K562 (cell line): ENCODE measurements at regions not wholly inside any gene's neighbourhood (a gene's known extent, or its start where the extent isn't known, plus 50 kb on each side); places are given as distances from the start of the nearest gene placed in this dataset.

Source experiments
- ATAC-seq: fragments of 200-7000 bp; cut with Tn5 transposase; 3 replicates; pipeline ENCODE4 v1.9.1; 2020; ENCODE audit warnings: moderate library complexity
- BruUV-seq: library from RNA; stranded (reverse); fragments of 400-500 nt; replicated peaks from 2 replicates; lab custom pipeline; 2021; lab: Mats Ljungman, UMichigan
- CTCF ChIA-PET: fragments of 300-600 bp; formaldehyde crosslinking; extraction: SDS; loops from one replicate; lab custom pipeline; 2021; ENCODE audit warnings: low intra/inter-chr PET ratio; lab: Yijun Ruan, JAX
- POLR2A ChIA-PET: fragments of 300-600, 350-650 bp; sonication (Branson Sonifier 250); formaldehyde crosslinking; extraction: SDS; loops from one replicate; lab custom pipeline; 2021; ENCODE audit warnings: antibody characterized with exemption, inconsistent platforms; lab: Yijun Ruan, JAX
- DNase-seq, 4 experiments: peaks; one replicate each; pipeline versions ENCODE4 v3.0.0 to v3.0.0-alpha.2; 2011 to 2018; ENCODE audit warnings: low spot score in 3 of 4, mixed read lengths in 3 of 4; ENCODE audit errors: extremely low read depth in 1 of 4
- FAIRE-seq: peaks from 2 replicates; lab custom pipeline; 2011; peaks lifted over from hg19 to GRCh38; lab: Jason Lieb, UNC
- H2AFZ ChIP-seq: 2 replicates; pipeline ENCODE4 v1.6.0; 2011; ENCODE audit warnings: low read depth, low read length, control low read depth, inconsistent platforms
- H3K27ac ChIP-seq: fragments of 200-600 bp; 3 replicates; pipeline ENCODE4 v1.8.0; 2011; ENCODE audit warnings: low read depth, mild to moderate bottlenecking, control low read depth, inconsistent platforms, low read length, moderate library complexity, mixed read lengths; ENCODE audit errors: extremely low read depth
- H3K27me3 ChIP-seq, 2 experiments: fragments of 300-600 bp in 1 of 2; 2 replicates in 1 of 2; 3 replicates in 1 of 2; pipeline versions ENCODE4 v1.6.0 to v1.8.0; 2011; ENCODE audit warnings: inconsistent platforms in 2 of 2, low read length in 2 of 2, mild to moderate bottlenecking in 1 of 2, mixed read lengths in 1 of 2, moderate library complexity in 1 of 2; ENCODE audit not compliant: control insufficient read depth in 2 of 2, insufficient read depth in 2 of 2
- H3K36me3 ChIP-seq: fragments of 300-600 bp; 3 replicates; pipeline ENCODE4 v1.8.0; 2011; ENCODE audit warnings: mild to moderate bottlenecking, low read length, inconsistent platforms; ENCODE audit not compliant: control insufficient read depth, insufficient read depth
- H3K4me1 ChIP-seq, 2 experiments: fragments of 200-600 bp in 1 of 2; replicated peaks in 1 of 2; 2 replicates in 1 of 2; 3 replicates in 1 of 2; pipeline versions ENCODE4 v1.5.1 to v1.8.0; 2011; ENCODE audit warnings: inconsistent platforms in 2 of 2, low read length in 2 of 2, mild to moderate bottlenecking in 1 of 2, mixed read lengths in 1 of 2, moderate library complexity in 1 of 2; ENCODE audit not compliant: control insufficient read depth in 2 of 2, insufficient read depth in 2 of 2
- H3K4me2 ChIP-seq: 2 replicates; pipeline ENCODE4 v1.6.1; 2011; ENCODE audit warnings: low read length, control low read depth, inconsistent platforms, mixed read lengths; ENCODE audit not compliant: insufficient read depth
- H3K4me3 ChIP-seq: fragments of 200-600 bp; sonication (generic), shearing (Covaris generic); 2 replicates; pipeline ENCODE4 v1.5.1; 2016; ENCODE audit warnings: control low read depth, inconsistent platforms
- H3K79me2 ChIP-seq: fragments of 200-600 bp; 3 replicates; pipeline ENCODE4 v1.8.0; 2011; ENCODE audit warnings: low read length, inconsistent platforms; ENCODE audit not compliant: control insufficient read depth, insufficient read depth
- H3K9ac ChIP-seq, 2 experiments: 2 replicates each; pipeline versions ENCODE4 v1.6.0 to v1.6.1; 2011; ENCODE audit warnings: low read depth in 2 of 2, low read length in 2 of 2, control low read depth in 1 of 2, inconsistent platforms in 1 of 2, mild to moderate bottlenecking in 1 of 2, mixed read lengths in 1 of 2; ENCODE audit not compliant: insufficient read depth in 1 of 2
- H3K9me1 ChIP-seq: one replicate; pipeline ENCODE4 v1.6.0; 2011; ENCODE audit warnings: inconsistent platforms, mild to moderate bottlenecking, low read length, moderate library complexity; ENCODE audit not compliant: control insufficient read depth, insufficient read depth
- H3K9me3 ChIP-seq: replicated peaks from 2 replicates; pipeline ENCODE4 v1.5.1; 2011; ENCODE audit warnings: low read depth, low read length, inconsistent platforms; ENCODE audit not compliant: control insufficient read depth, insufficient read depth
- H4K20me1 ChIP-seq: replicated peaks from 2 replicates; pipeline ENCODE4 v1.6.1; 2011; ENCODE audit warnings: low read length, inconsistent platforms, mixed read lengths; ENCODE audit not compliant: control insufficient read depth, insufficient read depth
- PKNOX1 ChIP-seq: fragments of 450-650 bp; IDR thresholded peaks from 2 replicates; pipeline ENCODE4 v1.6.1; 2016
- RFX1 ChIP-seq: fragments of 450-650 bp; IDR thresholded peaks from 2 replicates; pipeline ENCODE4 v1.6.1; 2016; ENCODE audit warnings: mild to moderate bottlenecking, moderate library complexity
- ZBTB40 ChIP-seq, 2 experiments: fragments of 450-650 bp in 1 of 2; sonication (generic) in 1 of 2; formaldehyde crosslinking in 1 of 2; IDR thresholded peaks; 2 replicates each; pipeline versions ENCODE4 v1.7.1 to v1.9.0; 2016 to 2022; ENCODE audit warnings: inconsistent platforms in 1 of 2, mild to moderate bottlenecking in 1 of 2, missing genetic modification reagents in 1 of 2
- ZNF146 ChIP-seq: IDR thresholded peaks from one replicate; pipeline ENCODE4 v1.6.1; 2018; ENCODE audit warnings: missing compliant biosample characterization; ENCODE audit not compliant: unreplicated experiment
- WGBS: fragments of 100-300 bp; shearing (Covaris generic); methylation state at CpG from one replicate; pipeline ENCODE4 v1.1.6; 2016; ENCODE audit warnings: low coverage, mixed read lengths; ENCODE audit not compliant: insufficient coverage; ENCODE audit errors: missing lambda C conversion rate; 5-methylcytosine and 5-hydroxymethylcytosine counted together
- in situ Hi-C: fragments of 300-500 bp; cut with MboI; formaldehyde crosslinking; loops from 4 replicates; pipeline ENCODE4 v1.15.0; 2018; ENCODE audit warnings: inconsistent platforms, mixed read lengths
- intact Hi-C: fragments of 100-400 bp; cut with micrococcal nuclease; formaldehyde crosslinking; loops from 2 replicates; pipeline ENCODE4 v1.14.2; 2022

GRCh38 chr13:99059498-99060075 is 81.7 kb upstream of the DOCK9 start:
- DNase-seq (no peak), ATAC-seq (no peak), FAIRE-seq (no peak)
- intact Hi-C loops (no loop called here), in situ Hi-C loops (no loop called here)
- 76% methylated on average over 3 of the region's 3 CpGs for WGBS
- Histone ChIP-seq H3K79me2 (peaks cover 61% of the 10 kb centered on the region), H3K9ac (no peak overlapping the region), H2AFZ (no peak overlapping the region), H3K27ac (no peak overlapping the region; the same call in 2 of the 3 replicates), H4K20me1 (no peaks in the 10 kb centered on the region), H3K9me3 (no peaks in the 10 kb centered on the region), H3K4me1 (peaks cover 24 to 65% of the 10 kb centered on the region in 2 experiments), H3K4me2 (no peak overlapping the region), H3K36me3 (no peaks in the 10 kb centered on the region), H3K4me3 (no peak overlapping the region), H3K27me3 (no peaks in the 10 kb centered on the region), H3K9me1 (no peaks in the 10 kb centered on the region)
- TF ChIP-seq ZNF146 (CRISPR knock-in tag) (no peak), PKNOX1 (0 out of 2 replicates have a peak, but pooled peaks have one; percentile 12), ZBTB40 (IDR thresholded peaks at IDR 0.05) (peak; percentile 79), ZBTB40 (CRISPR knock-in tag; IDR thresholded peaks at IDR 0.05) (peak; percentile 63), RFX1 (peak; percentile 16; the same call in 1 of the 2 replicates)
- CTCF ChIA-PET: no interaction called here
- BruUV-seq: no TSS peak
- POLR2A ChIA-PET: interaction anchor here (1.3 to 1.6 kb wide), 2 partner anchors 9 to 26 kb away, joined by 4 read pairs; no protein-coding TSS in a partner anchor
